Panc1 (cell line): ENCODE measurements at regions not wholly inside any gene's neighbourhood (a gene's known extent, or its start where the extent isn't known, plus 50 kb on each side); places are given as distances from the start of the nearest gene placed in this dataset.

Source experiments
- ATAC-seq: fragments of 200-7000 bp; cut with Tn5 transposase; 2 replicates; pipeline ENCODE4 v1.9.1; 2020; ENCODE audit warnings: mild to moderate bottlenecking, moderate library complexity
- BruUV-seq: library from RNA; stranded (reverse); fragments of 400-500 nt; replicated peaks from 2 replicates; lab custom pipeline; 2021; lab: Mats Ljungman, UMichigan
- CTCF ChIA-PET: fragments of 300-600 bp; sonication (Branson Sonifier 250); formaldehyde crosslinking; loops from one replicate; lab custom pipeline; 2022; ENCODE audit warnings: antibody characterized with exemption; lab: Charles Lee
- POLR2A ChIA-PET: fragments of 300-600 bp; sonication (Branson Sonifier 250); formaldehyde crosslinking; loops from one replicate; lab custom pipeline; 2022; ENCODE audit warnings: antibody characterized with exemption; lab: Charles Lee
- DNase-seq: peaks from one replicate; pipeline ENCODE4 v3.0.0-alpha.2; 2010; ENCODE audit warnings: low read depth, low spot score
- H3K27ac ChIP-seq: 2 replicates; pipeline ENCODE4 v1.5.1; 2011; ENCODE audit warnings: mild to moderate bottlenecking, low read length, inconsistent platforms
- H3K27me3 ChIP-seq: fragments of 200-500 bp; sonication (Bioruptor generic); 2 replicates; pipeline ENCODE4 v1.6.0; 2014; ENCODE audit warnings: low read length, inconsistent platforms; ENCODE audit not compliant: control insufficient read depth, insufficient read depth
- H3K36me3 ChIP-seq: fragments of 200-500 bp; sonication (Bioruptor generic); 2 replicates; pipeline ENCODE4 v1.5.1; 2014; ENCODE audit warnings: inconsistent platforms, mild to moderate bottlenecking, low read length, moderate library complexity; ENCODE audit not compliant: control insufficient read depth, insufficient read depth
- H3K4me1 ChIP-seq: 2 replicates; pipeline ENCODE4 v1.5.1; 2011; ENCODE audit warnings: inconsistent platforms, mild to moderate bottlenecking, low read length, moderate library complexity; ENCODE audit not compliant: control insufficient read depth, insufficient read depth
- H3K4me3 ChIP-seq, 2 experiments: 2 replicates each; pipeline ENCODE4 v1.5.1; 2011 to 2012; ENCODE audit warnings: low read depth in 2 of 2, low read length in 2 of 2, mild to moderate bottlenecking in 2 of 2, inconsistent platforms in 1 of 2, moderate library complexity in 1 of 2
- H3K9me3 ChIP-seq: fragments of 200-500 bp; sonication (Bioruptor generic); 2 replicates; pipeline ENCODE4 v1.5.1; 2014; ENCODE audit warnings: low read depth, mild to moderate bottlenecking, inconsistent platforms, low read length, moderate library complexity; ENCODE audit not compliant: control insufficient read depth, insufficient read depth
- CTCF ChIP-seq: fragments of 450-650 bp; IDR thresholded peaks from 2 replicates; pipeline ENCODE4 v1.5.1; 2017; ENCODE audit warnings: mild to moderate bottlenecking
- POLR2AphosphoS5 ChIP-seq: IDR thresholded peaks from 2 replicates; pipeline ENCODE4 v1.6.1; 2012; ENCODE audit warnings: mild to moderate bottlenecking, low read depth, low read length, moderate library complexity
- REST ChIP-seq, 2 experiments: IDR thresholded peaks; 2 replicates each; pipeline ENCODE4 v1.6.1; 2011 to 2012; ENCODE audit warnings: low read depth in 2 of 2, control low read depth in 1 of 2, low read length in 1 of 2, mild to moderate bottlenecking in 1 of 2, moderate library complexity in 1 of 2; ENCODE audit not compliant: insufficient read depth in 1 of 2
- SIN3A ChIP-seq: IDR thresholded peaks from 2 replicates; pipeline ENCODE4 v1.6.1; 2012; ENCODE audit warnings: low read depth, mild to moderate bottlenecking, low read length, moderate library complexity, borderline replicate concordance; ENCODE audit not compliant: insufficient read depth
- in situ Hi-C: cut with HindIII; loops from 2 replicates; pipeline ENCODE4 v1.10.0; 2016; ENCODE audit warnings: low sequenced_read_pairs, low pct_unique_long_range_greater_than_20kb
- intact Hi-C: fragments of 100-400 bp; cut with micrococcal nuclease; formaldehyde crosslinking; loops from one replicate; pipeline ENCODE4 v1.10.0; 2022; ENCODE audit not compliant: unreplicated experiment

- Histone ChIP-seq H3K27me3 (no peaks in the 10 kb centered on the region), H3K27ac (no peak overlapping the region), H3K36me3 (no peaks in the 10 kb centered on the region), H3K4me3 (no peak overlapping the region), H3K4me1 (no peaks in the 10 kb centered on the region), H3K9me3 (no peaks in the 10 kb centered on the region)
- ATAC-seq (no peak), DNase-seq (no peak)
- BruUV-seq = no TSS peak
- ChIA-PET POLR2A (no interaction called here), CTCF (no interaction called here)
- in situ Hi-C loops (no loop called here), intact Hi-C loops (no loop called here)
- TF ChIP-seq POLR2AphosphoS5 (no peak), CTCF (no peak), REST (IDR thresholded peaks at IDR 0.05; ENCODE audit: insufficient read depth in 1 of 2, low read depth in 2 of 2, low read length in 1 of 2) (no peak)
Measured at GRCh38 chr10:37675449-37675848, 182.0 kb downstream of the ZNF248 start.

GRCh38 chr10:37671802-37672201 lies 185.6 kb downstream of the ZNF248 start:
- BruUV-seq = no TSS peak
- Histone ChIP-seq H3K27ac (no peak overlapping the region), H3K27me3 (no peaks in the 10 kb centered on the region), H3K4me3 (no peak overlapping the region), H3K4me1 (no peaks in the 10 kb centered on the region), H3K36me3 (no peaks in the 10 kb centered on the region), H3K9me3 (no peaks in the 10 kb centered on the region)
- DNase-seq (no peak), ATAC-seq (no peak)
- ChIA-PET CTCF (no interaction called here), POLR2A (no interaction called here)
- TF ChIP-seq REST (IDR thresholded peaks at IDR 0.05; ENCODE audit: insufficient read depth in 1 of 2, low read depth in 2 of 2, low read length in 1 of 2) (no peak), CTCF (no peak), SIN3A (no peak), POLR2AphosphoS5 (no peak)
- intact Hi-C loops = no loop called here
- in situ Hi-C loops = no loop called here
